Upper lobe of left lung (tissue), 4 donors: ENCODE measurements at regions not wholly inside any gene's neighbourhood (a gene's known extent, or its start where the extent isn't known, plus 50 kb on each side); places are given as distances from the start of the nearest gene placed in this dataset.

ENCODE experiments used
- EP300 ChIP-seq, 4 donors: sonication (generic); formaldehyde crosslinking; IDR thresholded peaks; one replicate each; pipeline ENCODE4 v1.5.1; 2017; ENCODE audit warnings: antibody characterized with exemption in 4 of 4, control low read depth in 2 of 4
- POLR2A ChIP-seq, 4 donors: fragments of 450-650 bp; IDR thresholded peaks; one replicate each; pipeline ENCODE4 v1.5.1; 2016 to 2017; ENCODE audit warnings: antibody characterized with exemption in 4 of 4, mild to moderate bottlenecking in 2 of 4
- POLR2AphosphoS5 ChIP-seq, 2 donors: sonication (generic); formaldehyde crosslinking; IDR thresholded peaks; one replicate each; pipeline ENCODE4 v1.5.1; 2017; ENCODE audit warnings: antibody characterized with exemption in 2 of 2
- TF ChIP-seq, protein P1 (sequence below), 6 experiments: fragments of 450-650 bp in 4 of 6; fragments of 200-600 bp in 2 of 6; sonication (generic) in 2 of 6; IDR thresholded peaks; one replicate each; pipeline ENCODE4 v1.5.1; 2016 to 2019; ENCODE audit warnings: antibody characterized with exemption in 6 of 6

DNA sequence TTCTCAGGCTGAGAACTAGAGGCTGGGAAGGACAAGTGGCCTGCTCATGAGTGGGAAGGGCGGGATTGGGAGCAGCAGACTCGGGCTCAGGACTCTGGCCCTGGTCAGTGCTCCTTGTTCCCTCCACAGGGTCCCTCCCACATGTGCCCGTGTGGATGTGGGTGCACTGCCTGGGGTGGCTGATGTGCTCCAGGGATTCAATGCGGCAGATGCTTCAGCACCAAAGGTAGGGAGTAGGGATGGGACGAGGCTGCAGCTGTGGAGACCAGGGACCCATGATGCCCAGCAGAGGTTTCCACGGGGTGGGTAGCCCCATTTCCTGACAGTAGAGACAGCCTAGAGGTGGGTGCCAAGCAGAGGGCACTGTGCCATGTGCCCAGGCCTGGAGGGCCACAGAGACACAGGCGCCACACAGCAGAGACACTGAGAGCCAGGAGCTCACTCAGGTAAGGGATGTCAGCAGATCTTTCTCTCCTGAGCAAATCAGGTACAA, 89.5 kb downstream of the GGTLC2 start:
- TF ChIP-seq, protein P1, sequence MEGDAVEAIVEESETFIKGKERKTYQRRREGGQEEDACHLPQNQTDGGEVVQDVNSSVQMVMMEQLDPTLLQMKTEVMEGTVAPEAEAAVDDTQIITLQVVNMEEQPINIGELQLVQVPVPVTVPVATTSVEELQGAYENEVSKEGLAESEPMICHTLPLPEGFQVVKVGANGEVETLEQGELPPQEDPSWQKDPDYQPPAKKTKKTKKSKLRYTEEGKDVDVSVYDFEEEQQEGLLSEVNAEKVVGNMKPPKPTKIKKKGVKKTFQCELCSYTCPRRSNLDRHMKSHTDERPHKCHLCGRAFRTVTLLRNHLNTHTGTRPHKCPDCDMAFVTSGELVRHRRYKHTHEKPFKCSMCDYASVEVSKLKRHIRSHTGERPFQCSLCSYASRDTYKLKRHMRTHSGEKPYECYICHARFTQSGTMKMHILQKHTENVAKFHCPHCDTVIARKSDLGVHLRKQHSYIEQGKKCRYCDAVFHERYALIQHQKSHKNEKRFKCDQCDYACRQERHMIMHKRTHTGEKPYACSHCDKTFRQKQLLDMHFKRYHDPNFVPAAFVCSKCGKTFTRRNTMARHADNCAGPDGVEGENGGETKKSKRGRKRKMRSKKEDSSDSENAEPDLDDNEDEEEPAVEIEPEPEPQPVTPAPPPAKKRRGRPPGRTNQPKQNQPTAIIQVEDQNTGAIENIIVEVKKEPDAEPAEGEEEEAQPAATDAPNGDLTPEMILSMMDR (IDR thresholded peaks at IDR 0.05) = no peak
- no peak for TF ChIP-seq EP300 (IDR thresholded peaks at IDR 0.05)
- TF ChIP-seq POLR2A (IDR thresholded peaks at IDR 0.05) = no peak
- TF ChIP-seq POLR2AphosphoS5 (IDR thresholded peaks at IDR 0.05) = no peak
